GM23338 (cell line): ENCODE measurements at regions not wholly inside any gene's neighbourhood (a gene's known extent, or its start where the extent isn't known, plus 50 kb on each side); places are given as distances from the start of the nearest gene placed in this dataset.

Source experiments
- ATAC-seq: fragments of 200-7000 bp; cut with Tn5 transposase; 3 replicates; pipeline ENCODE4 v1.9.1; 2020
- DNase-seq: peaks from one replicate; pipeline ENCODE4 v3.0.0-alpha.2; 2015; ENCODE audit warnings: low spot score
- H2AFZ ChIP-seq: fragments of 200-600 bp; sonication (generic); 2 replicates; pipeline ENCODE4 v1.8.0; 2016; ENCODE audit warnings: antibody characterized with exemption, mild to moderate bottlenecking, moderate library complexity
- H3F3A ChIP-seq: fragments of 200-600 bp; sonication (generic); replicated peaks from 2 replicates; pipeline ENCODE4 v1.8.0; 2017; ENCODE audit warnings: antibody characterized with exemption, mixed run types, low read depth
- H3K27ac ChIP-seq: fragments of 200-600 bp; sonication (generic); 2 replicates; pipeline ENCODE4 v1.6.1; 2016; ENCODE audit warnings: low read depth
- H3K27me3 ChIP-seq: fragments of 200-600 bp; sonication (generic); 2 replicates; pipeline ENCODE4 v1.8.0; 2016; ENCODE audit warnings: mild to moderate bottlenecking, mixed run types, moderate library complexity; ENCODE audit not compliant: insufficient read depth
- H3K36me3 ChIP-seq: fragments of 200-600 bp; sonication (generic); 2 replicates; pipeline ENCODE4 v1.8.0; 2016; ENCODE audit warnings: mild to moderate bottlenecking; ENCODE audit not compliant: insufficient read depth
- H3K4me1 ChIP-seq: fragments of 200-600 bp; sonication (generic); 2 replicates; pipeline ENCODE4 v1.8.0; 2016; ENCODE audit warnings: mild to moderate bottlenecking, moderate library complexity; ENCODE audit not compliant: insufficient read depth
- H3K4me2 ChIP-seq: fragments of 200-600 bp; sonication (generic); 2 replicates; pipeline ENCODE4 v1.7.1; 2017; ENCODE audit warnings: mixed run types
- H3K4me3 ChIP-seq: fragments of 200-600 bp; sonication (generic); 2 replicates; pipeline ENCODE4 v1.6.1; 2016; ENCODE audit warnings: mixed run types
- H3K79me2 ChIP-seq: fragments of 200-600 bp; sonication (generic); replicated peaks from 2 replicates; pipeline ENCODE4 v1.8.0; 2017; ENCODE audit warnings: mild to moderate bottlenecking; ENCODE audit not compliant: insufficient read depth
- H3K9me2 ChIP-seq: fragments of 200-600 bp; sonication (generic); 2 replicates; pipeline ENCODE4 v1.8.0; 2017; ENCODE audit not compliant: insufficient read depth
- H4K20me1 ChIP-seq: fragments of 200-600 bp; sonication (generic); replicated peaks from 2 replicates; pipeline ENCODE4 v1.8.0; 2017; ENCODE audit warnings: mild to moderate bottlenecking; ENCODE audit not compliant: insufficient read depth
- H3K27ac Mint-ChIP-seq: 2 replicates; pipeline ENCODE4 v1.8.0; 2020; ENCODE audit warnings: inconsistent platforms, mild to moderate bottlenecking, moderate library complexity, mixed read lengths
- H3K27me3 Mint-ChIP-seq: 3 replicates; pipeline ENCODE4 v1.8.0; 2022; ENCODE audit warnings: low read depth, mild to moderate bottlenecking, moderate library complexity, mixed read lengths, inconsistent platforms; ENCODE audit not compliant: insufficient read depth, poor library complexity
- H3K36me3 Mint-ChIP-seq: 3 replicates; pipeline ENCODE4 v1.8.0; 2021; ENCODE audit warnings: low read depth, mild to moderate bottlenecking, inconsistent platforms, moderate library complexity, mixed read lengths
- H3K4me1 Mint-ChIP-seq: 3 replicates; pipeline ENCODE4 v1.8.0; 2020; ENCODE audit warnings: mild to moderate bottlenecking, inconsistent platforms, mixed read lengths
- H3K4me3 Mint-ChIP-seq: 3 replicates; pipeline ENCODE4 v1.8.0; 2021; ENCODE audit warnings: moderate library complexity, mild to moderate bottlenecking, inconsistent platforms, mixed read lengths
- H3K9me3 Mint-ChIP-seq: 3 replicates; pipeline ENCODE4 v1.8.0; 2020; ENCODE audit warnings: moderate library complexity, mild to moderate bottlenecking, inconsistent platforms, mixed read lengths
- CREB1 ChIP-seq: fragments of 250-450 bp; sonication (Bioruptor Pico); IDR thresholded peaks from 2 replicates; pipeline ENCODE4 v1.5.0; 2020; ENCODE audit warnings: low read depth, mild to moderate bottlenecking, moderate library complexity
- EZH2phosphoT487 ChIP-seq: fragments of 200-600 bp; sonication (generic); IDR thresholded peaks from one replicate; pipeline ENCODE4 v1.8.1; 2018; ENCODE audit warnings: antibody characterized with exemption; ENCODE audit not compliant: unreplicated experiment
- JUNB ChIP-seq: IDR thresholded peaks from one replicate; pipeline ENCODE4 v1.6.1; 2016; ENCODE audit warnings: antibody characterized with exemption; ENCODE audit not compliant: unreplicated experiment
- NANOG ChIP-seq: IDR thresholded peaks from 2 replicates; pipeline ENCODE4 v1.6.1; 2016; ENCODE audit warnings: antibody characterized with exemption, borderline replicate concordance
- STAT1 ChIP-seq: IDR thresholded peaks from one replicate; pipeline ENCODE4 v1.6.1; 2016; ENCODE audit warnings: antibody characterized with exemption; ENCODE audit not compliant: unreplicated experiment
- ZNF331 ChIP-seq: fragments of 250-450 bp; sonication (Bioruptor Pico); IDR thresholded peaks from 2 replicates; pipeline ENCODE4 v1.5.0; 2020; ENCODE audit warnings: low read depth, mild to moderate bottlenecking, moderate library complexity
- TF ChIP-seq, protein P1 (sequence below), 2 experiments: fragments of 200-600 bp in 1 of 2; sonication (generic) in 1 of 2; conservative IDR thresholded peaks; 2 replicates each; pipeline versions ENCODE4 v1.5.1 to v1.6.1; 2016 to 2017; ENCODE audit warnings: antibody characterized with exemption in 2 of 2, low read depth in 2 of 2, mild to moderate bottlenecking in 2 of 2, moderate library complexity in 1 of 2
- TF ChIP-seq, protein P2 (sequence below): IDR thresholded peaks from 2 replicates; pipeline ENCODE4 v1.6.1; 2016; ENCODE audit warnings: antibody characterized with exemption
- TF ChIP-seq, protein P3 (sequence below): fragments of 250-450 bp; sonication (Bioruptor Pico); IDR thresholded peaks from 2 replicates; pipeline ENCODE4 v1.5.0; 2020; ENCODE audit warnings: mild to moderate bottlenecking, moderate library complexity

DNA sequence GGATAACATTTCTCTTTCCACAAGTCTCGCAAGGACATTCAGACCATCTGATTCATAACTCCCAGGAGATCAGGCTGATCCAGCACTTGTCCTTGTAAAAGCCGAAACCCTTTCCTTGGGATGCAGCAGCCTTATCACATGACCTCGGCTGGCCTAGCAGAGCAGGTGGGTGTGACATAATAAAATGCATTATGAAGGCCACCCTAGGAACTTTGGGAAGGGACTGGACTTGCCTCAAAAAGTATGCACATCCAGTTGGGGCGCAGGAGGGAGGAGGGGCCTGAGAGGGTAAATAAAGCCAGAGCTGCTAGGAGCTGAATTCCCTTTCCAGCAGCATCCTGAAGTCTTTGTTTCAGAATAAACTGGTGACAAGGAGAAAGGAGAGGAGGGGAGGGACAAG, 260.8 kb downstream of the SNX13 start:
- Mint-ChIP-seq H3K27me3 (peaks cover 2% of the 10 kb centered on the region), H3K36me3 (no peaks in the 10 kb centered on the region), H3K9me3 (no peaks in the 10 kb centered on the region), H3K27ac (no peak overlapping the region), H3K4me1 (no peaks in the 10 kb centered on the region), H3K4me3 (no peak overlapping the region)
- Histone ChIP-seq H3K9me2 (peaks cover 7% of the 10 kb centered on the region; the same call in 1 of the 2 replicates), H3K4me3 (no peak overlapping the region), H4K20me1 (no peaks in the 10 kb centered on the region), H2AFZ (peak overlapping the region; percentile 75), H3K4me1 (peaks cover 4% of the 10 kb centered on the region; the same call in 1 of the 2 replicates), H3K27me3 (no peaks in the 10 kb centered on the region), H3K79me2 (no peaks in the 10 kb centered on the region), H3K36me3 (no peaks in the 10 kb centered on the region), H3K27ac (0 out of 2 replicates have a peak overlapping the region, but pooled peaks have one; percentile 27), H3K4me2 (no peak overlapping the region), H3F3A (no peaks in the 10 kb centered on the region)
- TF ChIP-seq EZH2phosphoT487 (no peak), STAT1 (no peak), CREB1 (CRISPR knock-in tag) (no peak), JUNB (no peak), ZNF331 (CRISPR knock-in tag) (no peak), NANOG (no peak)
- peak; percentile 23; the same call in 1 of the 3 replicates for ATAC-seq
- DNase-seq, result peak; percentile 16

DNA sequence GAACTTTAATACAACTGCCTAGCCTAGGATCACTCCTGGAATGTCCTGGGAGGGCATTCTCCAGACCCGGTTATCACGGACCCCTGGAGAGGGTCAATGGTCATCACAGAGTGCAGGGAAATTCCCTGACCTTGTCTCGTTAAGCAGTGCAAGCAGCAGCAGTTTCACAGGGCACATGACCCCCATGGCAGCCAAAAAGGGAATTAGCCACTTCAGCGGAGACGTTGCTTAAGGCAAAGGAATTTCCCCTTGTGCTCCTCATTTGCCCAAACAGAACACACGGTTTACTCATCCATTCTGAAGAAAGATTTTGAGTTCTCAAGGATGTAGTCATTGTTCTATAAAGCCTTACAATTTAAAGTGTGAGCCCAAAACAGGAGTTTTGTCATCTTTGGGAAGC, 260.3 kb downstream of the SNX13 start:
- peak; percentile 20 for DNase-seq
- no peaks in the 10 kb centered on the region for H3K4me1 Mint-ChIP-seq
- Histone ChIP-seq H3K36me3 (no peaks in the 10 kb centered on the region), H3K27me3 (no peaks in the 10 kb centered on the region), H3K9me2 (peaks cover 2% of the 10 kb centered on the region; the same call in 1 of the 2 replicates), H3K27ac (no peak overlapping the region), H3F3A (no peaks in the 10 kb centered on the region), H3K4me1 (peaks cover 4% of the 10 kb centered on the region; the same call in 1 of the 2 replicates), H2AFZ (peak overlapping the region; percentile 75), H3K79me2 (no peaks in the 10 kb centered on the region), H3K4me3 (no peak overlapping the region), H4K20me1 (no peaks in the 10 kb centered on the region), H3K4me2 (no peak overlapping the region)
- no peak overlapping the region for H3K4me3 Mint-ChIP-seq
- H3K27me3 Mint-ChIP-seq, result peaks cover 2% of the 10 kb centered on the region
- peak; percentile 65 for ATAC-seq
- H3K36me3 Mint-ChIP-seq, result no peaks in the 10 kb centered on the region
- H3K9me3 Mint-ChIP-seq, result no peaks in the 10 kb centered on the region
- no peak overlapping the region for H3K27ac Mint-ChIP-seq
- TF ChIP-seq EZH2phosphoT487 (no peak), NANOG (no peak), JUNB (no peak), CREB1 (CRISPR knock-in tag) (no peak)
- TF ChIP-seq, protein P1, sequence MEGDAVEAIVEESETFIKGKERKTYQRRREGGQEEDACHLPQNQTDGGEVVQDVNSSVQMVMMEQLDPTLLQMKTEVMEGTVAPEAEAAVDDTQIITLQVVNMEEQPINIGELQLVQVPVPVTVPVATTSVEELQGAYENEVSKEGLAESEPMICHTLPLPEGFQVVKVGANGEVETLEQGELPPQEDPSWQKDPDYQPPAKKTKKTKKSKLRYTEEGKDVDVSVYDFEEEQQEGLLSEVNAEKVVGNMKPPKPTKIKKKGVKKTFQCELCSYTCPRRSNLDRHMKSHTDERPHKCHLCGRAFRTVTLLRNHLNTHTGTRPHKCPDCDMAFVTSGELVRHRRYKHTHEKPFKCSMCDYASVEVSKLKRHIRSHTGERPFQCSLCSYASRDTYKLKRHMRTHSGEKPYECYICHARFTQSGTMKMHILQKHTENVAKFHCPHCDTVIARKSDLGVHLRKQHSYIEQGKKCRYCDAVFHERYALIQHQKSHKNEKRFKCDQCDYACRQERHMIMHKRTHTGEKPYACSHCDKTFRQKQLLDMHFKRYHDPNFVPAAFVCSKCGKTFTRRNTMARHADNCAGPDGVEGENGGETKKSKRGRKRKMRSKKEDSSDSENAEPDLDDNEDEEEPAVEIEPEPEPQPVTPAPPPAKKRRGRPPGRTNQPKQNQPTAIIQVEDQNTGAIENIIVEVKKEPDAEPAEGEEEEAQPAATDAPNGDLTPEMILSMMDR (conservative IDR thresholded peaks at IDR 0.05; ENCODE audit: low read depth in 2 of 2), result no peak
- TF ChIP-seq, protein P2, sequence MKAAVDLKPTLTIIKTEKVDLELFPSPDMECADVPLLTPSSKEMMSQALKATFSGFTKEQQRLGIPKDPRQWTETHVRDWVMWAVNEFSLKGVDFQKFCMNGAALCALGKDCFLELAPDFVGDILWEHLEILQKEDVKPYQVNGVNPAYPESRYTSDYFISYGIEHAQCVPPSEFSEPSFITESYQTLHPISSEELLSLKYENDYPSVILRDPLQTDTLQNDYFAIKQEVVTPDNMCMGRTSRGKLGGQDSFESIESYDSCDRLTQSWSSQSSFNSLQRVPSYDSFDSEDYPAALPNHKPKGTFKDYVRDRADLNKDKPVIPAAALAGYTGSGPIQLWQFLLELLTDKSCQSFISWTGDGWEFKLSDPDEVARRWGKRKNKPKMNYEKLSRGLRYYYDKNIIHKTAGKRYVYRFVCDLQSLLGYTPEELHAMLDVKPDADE, result no peak
- TF ChIP-seq, protein P3, sequence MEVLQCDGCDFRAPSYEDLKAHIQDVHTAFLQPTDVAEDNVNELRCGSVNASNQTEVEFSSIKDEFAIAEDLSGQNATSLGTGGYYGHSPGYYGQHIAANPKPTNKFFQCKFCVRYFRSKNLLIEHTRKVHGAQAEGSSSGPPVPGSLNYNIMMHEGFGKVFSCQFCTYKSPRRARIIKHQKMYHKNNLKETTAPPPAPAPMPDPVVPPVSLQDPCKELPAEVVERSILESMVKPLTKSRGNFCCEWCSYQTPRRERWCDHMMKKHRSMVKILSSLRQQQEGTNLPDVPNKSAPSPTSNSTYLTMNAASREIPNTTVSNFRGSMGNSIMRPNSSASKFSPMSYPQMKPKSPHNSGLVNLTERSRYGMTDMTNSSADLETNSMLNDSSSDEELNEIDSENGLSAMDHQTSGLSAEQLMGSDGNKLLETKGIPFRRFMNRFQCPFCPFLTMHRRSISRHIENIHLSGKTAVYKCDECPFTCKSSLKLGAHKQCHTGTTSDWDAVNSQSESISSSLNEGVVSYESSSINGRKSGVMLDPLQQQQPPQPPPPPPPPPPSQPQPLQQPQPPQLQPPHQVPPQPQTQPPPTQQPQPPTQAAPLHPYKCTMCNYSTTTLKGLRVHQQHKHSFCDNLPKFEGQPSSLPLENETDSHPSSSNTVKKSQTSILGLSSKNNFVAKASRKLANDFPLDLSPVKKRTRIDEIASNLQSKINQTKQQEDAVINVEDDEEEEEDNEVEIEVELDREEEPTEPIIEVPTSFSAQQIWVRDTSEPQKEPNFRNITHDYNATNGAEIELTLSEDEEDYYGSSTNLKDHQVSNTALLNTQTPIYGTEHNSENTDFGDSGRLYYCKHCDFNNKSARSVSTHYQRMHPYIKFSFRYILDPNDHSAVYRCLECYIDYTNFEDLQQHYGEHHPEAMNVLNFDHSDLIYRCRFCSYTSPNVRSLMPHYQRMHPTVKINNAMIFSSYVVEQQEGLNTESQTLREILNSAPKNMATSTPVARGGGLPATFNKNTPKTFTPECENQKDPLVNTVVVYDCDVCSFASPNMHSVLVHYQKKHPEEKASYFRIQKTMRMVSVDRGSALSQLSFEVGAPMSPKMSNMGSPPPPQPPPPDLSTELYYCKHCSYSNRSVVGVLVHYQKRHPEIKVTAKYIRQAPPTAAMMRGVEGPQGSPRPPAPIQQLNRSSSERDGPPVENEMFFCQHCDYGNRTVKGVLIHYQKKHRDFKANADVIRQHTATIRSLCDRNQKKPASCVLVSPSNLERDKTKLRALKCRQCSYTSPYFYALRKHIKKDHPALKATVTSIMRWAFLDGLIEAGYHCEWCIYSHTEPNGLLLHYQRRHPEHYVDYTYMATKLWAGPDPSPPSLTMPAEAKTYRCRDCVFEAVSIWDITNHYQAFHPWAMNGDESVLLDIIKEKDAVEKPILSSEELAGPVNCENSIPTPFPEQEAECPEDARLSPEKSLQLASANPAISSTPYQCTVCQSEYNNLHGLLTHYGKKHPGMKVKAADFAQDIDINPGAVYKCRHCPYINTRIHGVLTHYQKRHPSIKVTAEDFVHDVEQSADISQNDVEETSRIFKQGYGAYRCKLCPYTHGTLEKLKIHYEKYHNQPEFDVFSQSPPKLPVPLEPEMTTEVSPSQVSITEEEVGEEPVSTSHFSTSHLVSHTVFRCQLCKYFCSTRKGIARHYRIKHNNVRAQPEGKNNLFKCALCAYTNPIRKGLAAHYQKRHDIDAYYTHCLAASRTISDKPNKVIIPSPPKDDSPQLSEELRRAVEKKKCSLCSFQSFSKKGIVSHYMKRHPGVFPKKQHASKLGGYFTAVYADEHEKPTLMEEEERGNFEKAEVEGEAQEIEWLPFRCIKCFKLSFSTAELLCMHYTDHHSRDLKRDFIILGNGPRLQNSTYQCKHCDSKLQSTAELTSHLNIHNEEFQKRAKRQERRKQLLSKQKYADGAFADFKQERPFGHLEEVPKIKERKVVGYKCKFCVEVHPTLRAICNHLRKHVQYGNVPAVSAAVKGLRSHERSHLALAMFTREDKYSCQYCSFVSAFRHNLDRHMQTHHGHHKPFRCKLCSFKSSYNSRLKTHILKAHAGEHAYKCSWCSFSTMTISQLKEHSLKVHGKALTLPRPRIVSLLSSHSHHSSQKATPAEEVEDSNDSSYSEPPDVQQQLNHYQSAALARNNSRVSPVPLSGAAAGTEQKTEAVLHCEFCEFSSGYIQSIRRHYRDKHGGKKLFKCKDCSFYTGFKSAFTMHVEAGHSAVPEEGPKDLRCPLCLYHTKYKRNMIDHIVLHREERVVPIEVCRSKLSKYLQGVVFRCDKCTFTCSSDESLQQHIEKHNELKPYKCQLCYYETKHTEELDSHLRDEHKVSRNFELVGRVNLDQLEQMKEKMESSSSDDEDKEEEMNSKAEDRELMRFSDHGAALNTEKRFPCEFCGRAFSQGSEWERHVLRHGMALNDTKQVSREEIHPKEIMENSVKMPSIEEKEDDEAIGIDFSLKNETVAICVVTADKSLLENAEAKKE, result no peak
